ENCODE measurements at regions not wholly inside any gene's neighbourhood (a gene's known extent, or its start where the extent isn't known, plus 50 kb on each side); places are given as distances from the start of the nearest gene placed in this dataset.
"Not testable (repeated sequence)": the region's sequence is repeated elsewhere in the genome, so short reads cannot be mapped to it uniquely, and the experiment has no call there.

- no peak for TF ChIP-seq CTCF (IDR thresholded peaks at IDR 0.05)
- no peak overlapping the region for H3K4me3 ChIP-seq
- H3K27me3 ChIP-seq = no peaks in the 10 kb centered on the region
- H3K4me1 ChIP-seq = no peaks in the 10 kb centered on the region
- no peaks in the 10 kb centered on the region for H3K36me3 ChIP-seq
- no peak for DNase-seq (ENCODE audit: low spot score)
- H3K9me3 ChIP-seq = peaks cover 0 to 10% of the 10 kb centered on the region in 2 donors
- H3K27ac ChIP-seq = no peak overlapping the region
These were observed 590.9 kb upstream of the ANKRD30A start for GRCh38 chr10:36534471-36535002.

DNA sequence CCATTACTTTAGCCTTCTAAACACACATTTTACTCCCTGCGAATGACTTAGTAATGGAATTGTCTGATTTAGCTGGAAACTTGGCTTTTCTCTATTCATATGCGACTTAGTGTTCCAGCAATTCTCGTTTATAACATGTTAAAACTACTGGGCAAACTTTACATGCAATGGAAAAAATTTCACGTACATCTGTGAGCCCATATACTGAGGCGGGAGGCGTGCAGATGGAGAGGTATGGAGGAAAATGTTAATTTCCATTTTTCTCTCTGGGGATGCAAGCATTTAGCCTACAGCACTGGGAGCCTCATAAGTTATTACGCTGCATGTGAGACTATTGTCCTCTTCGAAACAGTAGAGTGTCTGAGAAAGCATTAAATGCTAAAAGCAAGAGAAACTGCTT is 591.5 kb upstream of the ANKRD30A start:
- TF ChIP-seq CTCF (IDR thresholded peaks at IDR 0.05) = no peak
- no peak overlapping the region for H3K4me3 ChIP-seq
- no peak overlapping the region for H3K27ac ChIP-seq
- H3K36me3 ChIP-seq = no peaks in the 10 kb centered on the region
- no peak for DNase-seq (ENCODE audit: low spot score)
- H3K9me3 ChIP-seq = peaks cover 0 to 12% of the 10 kb centered on the region in 2 donors
- H3K27me3 ChIP-seq = no peaks in the 10 kb centered on the region
- no peaks in the 10 kb centered on the region for H3K4me1 ChIP-seq

DNA sequence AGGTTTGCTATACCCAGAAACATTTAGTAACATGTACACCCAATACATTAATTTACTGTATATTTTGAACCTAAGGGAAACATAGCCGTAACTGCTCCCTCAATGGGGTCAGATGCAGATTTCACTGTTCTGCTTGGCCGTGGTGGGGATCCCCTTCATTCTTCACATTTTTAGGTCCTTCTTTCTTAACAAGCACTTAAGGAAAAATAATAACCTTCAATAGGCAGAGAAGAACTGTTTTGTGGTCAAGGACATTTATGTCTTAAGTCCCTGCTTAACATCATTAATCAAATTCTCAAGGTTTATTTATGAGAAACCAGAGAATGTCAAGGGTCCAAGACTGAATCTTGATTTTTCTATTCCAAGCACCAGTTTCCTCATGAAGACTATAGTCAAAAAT is 592.1 kb upstream of the ANKRD30A start:
- Histone ChIP-seq H3K4me1 (no peaks in the 10 kb centered on the region), H3K4me3 (no peak overlapping the region), H3K27me3 (no peaks in the 10 kb centered on the region), H3K36me3 (no peaks in the 10 kb centered on the region), H3K9me3 (peaks cover 0 to 12% of the 10 kb centered on the region in 2 donors), H3K27ac (no peak overlapping the region)
- no peak for DNase-seq (ENCODE audit: low spot score)
- no peak for TF ChIP-seq CTCF (IDR thresholded peaks at IDR 0.05)

DNA sequence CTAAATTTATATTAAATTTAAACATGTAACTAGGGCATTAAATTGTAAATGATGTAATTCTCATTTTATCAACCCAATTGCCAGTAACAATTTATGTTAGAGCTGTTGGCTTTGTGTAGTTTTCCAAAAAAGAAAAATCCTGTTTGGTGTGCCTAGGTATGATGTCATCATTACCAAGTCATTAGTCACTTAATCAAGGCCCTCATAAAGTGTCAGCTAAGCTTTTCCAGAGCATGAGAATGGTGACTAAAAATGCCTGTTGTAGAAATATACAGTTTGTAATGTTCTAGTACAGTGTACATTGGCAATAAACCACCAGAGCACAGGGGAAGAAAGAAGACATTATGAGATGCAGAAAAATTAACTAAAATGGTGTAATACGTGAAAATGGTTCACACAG is 593.8 kb upstream of the ANKRD30A start:
- Histone ChIP-seq H3K4me3 (no peak overlapping the region), H3K27ac (no peak overlapping the region), H3K36me3 (no peaks in the 10 kb centered on the region), H3K27me3 (no peaks in the 10 kb centered on the region), H3K4me1 (no peaks in the 10 kb centered on the region), H3K9me3 (peaks cover 0 to 12% of the 10 kb centered on the region in 2 donors)
- no peak for DNase-seq (ENCODE audit: low spot score)
- no peak for TF ChIP-seq CTCF (IDR thresholded peaks at IDR 0.05)

- Histone ChIP-seq H3K27me3 (no peaks in the 10 kb centered on the region), H3K4me3 (no peak overlapping the region), H3K27ac (no peak overlapping the region), H3K9me3 (peaks cover 0 to 12% of the 10 kb centered on the region in 2 donors), H3K4me1 (no peaks in the 10 kb centered on the region), H3K36me3 (no peaks in the 10 kb centered on the region)
- no peak for DNase-seq (ENCODE audit: low spot score)
- no peak for TF ChIP-seq CTCF (IDR thresholded peaks at IDR 0.05)
These were observed 599.4 kb upstream of the ANKRD30A start for GRCh38 chr10:36526033-36526432.

DNA sequence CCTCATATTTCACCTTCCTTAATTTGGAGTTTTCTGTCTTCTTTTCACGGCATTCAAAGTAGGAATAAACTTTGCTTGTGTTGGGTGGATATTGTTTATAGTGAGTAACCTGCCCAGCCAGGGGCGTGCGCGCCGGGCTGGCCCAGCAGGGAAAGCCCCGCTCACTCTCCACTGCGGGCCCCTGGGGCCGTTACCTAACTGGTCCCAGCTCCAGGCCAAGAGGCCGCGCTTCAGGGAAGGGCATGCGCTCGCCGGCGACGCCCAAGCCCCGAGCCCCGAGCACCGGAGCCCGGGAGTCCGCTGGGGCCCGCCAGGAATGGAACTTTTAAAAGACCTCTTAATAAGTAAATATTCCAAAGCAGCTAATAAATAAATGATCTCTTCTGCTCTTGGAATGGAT is 601.3 kb upstream of the ANKRD30A start:
- not testable (repeated sequence) for DNase-seq (ENCODE audit: low spot score); H3K27me3 ChIP-seq; H3K9me3 ChIP-seq; H3K27ac ChIP-seq; H3K36me3 ChIP-seq; H3K4me3 ChIP-seq; H3K4me1 ChIP-seq

Data from right atrium auricular region (tissue), 2 donors.